Inflammatory macrophage treated with lipopolysaccharide for 4 hours (primary cell): ENCODE measurements at regions not wholly inside any gene's neighbourhood (a gene's known extent, or its start where the extent isn't known, plus 50 kb on each side); places are given as distances from the start of the nearest gene placed in this dataset.
A peak's percentile ranks its signal among the peaks of the same experiment; 100 is the strongest.
"Not testable (repeated sequence)": the region's sequence is repeated elsewhere in the genome, so short reads cannot be mapped to it uniquely, and the experiment has no call there.

Experiments used
- DNase-seq: peaks from one replicate; pipeline ENCODE4 v3.0.0-alpha.2; 2020

DNA sequence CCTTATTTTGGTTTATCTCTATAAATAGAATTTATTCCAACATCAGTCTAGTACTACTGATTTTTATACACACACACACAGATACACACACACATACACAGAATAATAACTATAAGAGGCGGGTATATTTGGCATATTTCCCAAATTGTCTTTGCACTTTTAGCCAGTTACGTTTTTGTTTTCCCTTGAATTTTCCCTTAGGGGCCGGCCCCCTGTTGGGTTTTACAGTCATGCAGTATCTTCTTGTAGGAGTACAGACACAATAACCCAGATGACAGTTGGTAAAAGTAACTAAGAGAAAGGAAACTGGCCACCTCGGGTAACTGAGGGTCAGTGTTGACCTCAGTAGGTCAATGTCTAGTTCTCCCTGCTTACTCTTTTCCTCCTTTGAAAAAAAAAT, 50.9 kb downstream of the DISP1 start:
- no peak for DNase-seq

DNA sequence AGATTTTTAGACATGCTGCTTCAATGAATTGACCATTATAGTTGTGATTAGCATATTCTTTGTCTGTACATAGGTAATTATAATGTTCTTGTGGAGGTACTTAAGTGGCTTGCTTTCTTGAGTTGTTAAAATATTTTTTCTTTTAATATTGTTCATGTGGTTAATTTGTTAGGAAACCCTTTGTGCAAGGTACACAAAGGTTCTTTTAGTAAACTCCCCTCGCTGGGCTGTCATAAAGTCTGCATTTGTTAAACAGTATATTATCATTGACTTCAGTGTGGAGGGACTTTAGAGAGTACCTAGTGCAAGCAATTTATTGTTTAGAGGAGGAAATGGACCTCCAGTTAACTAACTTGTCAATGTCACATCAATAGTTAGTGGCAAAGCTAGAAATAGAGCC, 52.5 kb downstream of the DISP1 start:
- DNase-seq, result no peak

GRCh38 chr1:222876182-222876581, 61.3 kb downstream of the DISP1 start:
- no peak for DNase-seq

- no peak for DNase-seq
Measured at GRCh38 chr1:222877854-222878253, 63.0 kb downstream of the DISP1 start.

DNA sequence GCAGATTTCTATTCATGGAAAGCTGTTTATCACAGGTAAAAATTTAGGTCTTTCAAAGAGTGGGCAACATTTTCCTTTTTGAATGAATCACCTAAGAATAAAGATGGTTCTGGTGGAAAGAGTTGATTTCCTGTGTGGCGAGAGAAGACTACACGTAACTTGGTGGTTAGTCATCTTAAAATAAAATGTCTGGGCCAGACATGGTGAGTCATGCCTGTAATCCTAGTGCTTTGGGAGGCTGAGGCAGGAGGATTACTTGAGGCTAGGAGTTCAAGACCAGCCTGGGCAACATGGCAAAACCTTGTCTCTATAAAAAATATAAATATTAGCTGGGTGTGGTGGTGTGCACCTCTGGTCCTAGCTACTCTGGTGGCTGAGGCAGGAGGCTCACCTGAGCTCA, 65.7 kb downstream of the DISP1 start:
- no peak for DNase-seq

DNA sequence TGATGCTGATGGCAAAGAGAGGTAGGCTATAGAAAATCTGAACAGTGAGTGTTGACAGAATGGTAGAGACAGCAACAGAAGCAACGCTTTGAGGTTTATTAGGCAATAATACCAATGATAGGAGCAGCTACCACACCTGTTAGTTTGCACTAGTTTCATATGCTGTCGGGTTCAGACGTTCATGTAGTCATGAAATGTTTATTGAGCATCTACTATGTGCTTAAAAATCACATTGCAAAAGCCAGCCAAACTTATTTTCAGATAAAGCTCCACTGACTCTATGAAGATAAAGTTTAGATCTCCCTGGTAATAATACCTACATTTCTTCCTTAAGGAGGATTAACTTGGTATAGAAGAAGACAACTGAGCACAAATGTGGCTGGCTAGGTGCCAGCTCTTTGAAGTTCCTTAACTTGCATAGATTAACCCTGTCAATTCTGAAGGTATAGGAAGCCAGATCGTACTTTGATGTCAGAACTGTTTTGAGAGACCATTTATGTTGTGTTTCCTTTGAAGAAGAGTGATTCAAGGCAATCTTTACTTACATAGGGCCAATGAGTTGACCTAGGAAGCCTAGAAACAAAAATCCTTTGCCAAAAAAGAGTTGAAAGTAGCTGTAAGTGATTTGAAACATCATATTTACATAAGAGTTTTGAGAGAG, 71.5 kb downstream of the DISP1 start:
- no peak for DNase-seq

DNA sequence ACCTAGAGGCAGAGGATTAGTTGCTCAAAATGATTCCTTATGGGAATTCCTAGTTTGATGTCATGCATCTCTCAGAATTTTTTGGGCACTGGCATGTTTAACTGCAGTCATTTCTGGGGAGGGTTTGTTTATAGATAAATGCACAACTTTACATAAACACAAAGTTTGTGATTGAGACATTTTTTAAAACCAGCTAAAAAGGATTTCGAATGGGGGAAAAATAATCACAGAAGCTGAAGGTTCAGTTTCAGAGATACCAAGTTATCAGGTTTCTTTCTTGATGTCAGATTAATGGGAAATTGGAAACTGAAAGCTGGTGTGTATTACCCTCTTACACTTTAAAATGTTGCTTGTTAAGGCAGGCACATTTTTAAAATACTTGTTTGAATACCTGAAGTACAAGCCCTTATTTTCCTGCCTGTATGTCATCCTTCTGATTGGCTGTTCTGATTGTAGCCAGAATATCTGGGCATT, 72.1 kb downstream of the DISP1 start:
- DNase-seq, result no peak

DNA sequence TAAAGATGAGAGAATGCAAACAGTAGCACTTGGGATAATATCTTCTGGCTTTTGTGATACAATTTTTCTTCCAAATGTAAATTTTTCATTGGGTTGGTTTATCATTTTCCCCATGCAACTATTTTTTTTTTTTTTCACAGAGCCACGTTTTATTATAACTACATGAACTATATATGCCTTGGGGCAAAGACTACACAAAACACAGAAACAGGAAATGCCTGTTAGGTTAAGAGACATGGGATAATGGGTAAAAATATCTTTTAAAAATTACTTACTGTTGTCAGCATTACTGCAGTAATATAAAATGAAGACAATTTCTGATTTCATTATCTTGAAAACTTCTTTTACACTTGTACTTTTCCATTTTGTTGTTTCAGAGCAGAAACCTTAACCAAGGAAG, 74.6 kb downstream of the DISP1 start:
- no peak for DNase-seq

DNA sequence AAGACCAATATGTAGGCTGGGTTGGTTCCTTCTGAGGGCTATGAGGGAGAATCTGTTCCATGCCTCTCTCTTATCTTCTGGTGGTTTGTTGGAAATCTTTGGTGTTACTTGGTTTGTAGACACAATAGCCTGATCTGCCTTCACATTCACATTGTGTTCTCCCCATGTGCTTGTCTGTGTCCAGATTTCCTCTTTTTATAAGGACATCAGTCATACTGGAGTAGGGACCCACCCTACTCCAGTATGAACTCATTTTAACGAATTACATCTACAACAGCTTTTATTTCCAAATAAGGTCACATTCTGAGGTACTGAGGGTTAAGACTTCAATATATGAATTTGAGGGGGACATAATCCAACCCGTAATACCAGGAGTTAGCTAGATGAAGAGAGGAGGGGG, 75.9 kb downstream of the DISP1 start:
- peak; percentile 10 for DNase-seq

DNA sequence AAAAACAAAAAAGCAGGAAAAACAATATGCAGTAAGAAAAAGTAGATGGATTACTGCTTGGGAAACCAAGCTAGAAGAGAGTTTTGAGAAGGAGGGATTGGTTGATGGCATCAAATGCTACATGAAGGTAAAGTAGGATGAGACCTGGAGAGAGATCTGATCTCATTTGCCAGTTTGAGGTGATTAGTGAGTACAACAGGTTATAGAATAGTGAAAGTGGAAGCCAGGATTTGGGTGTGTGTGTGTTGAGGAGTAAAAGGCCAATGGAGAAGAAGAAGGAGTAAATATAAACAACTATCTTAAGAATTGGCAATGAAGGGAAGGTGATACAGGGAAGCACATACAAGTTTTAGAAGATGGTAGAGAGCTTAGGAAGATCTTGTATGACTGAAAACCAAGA, 76.7 kb downstream of the DISP1 start:
- no peak for DNase-seq

DNA sequence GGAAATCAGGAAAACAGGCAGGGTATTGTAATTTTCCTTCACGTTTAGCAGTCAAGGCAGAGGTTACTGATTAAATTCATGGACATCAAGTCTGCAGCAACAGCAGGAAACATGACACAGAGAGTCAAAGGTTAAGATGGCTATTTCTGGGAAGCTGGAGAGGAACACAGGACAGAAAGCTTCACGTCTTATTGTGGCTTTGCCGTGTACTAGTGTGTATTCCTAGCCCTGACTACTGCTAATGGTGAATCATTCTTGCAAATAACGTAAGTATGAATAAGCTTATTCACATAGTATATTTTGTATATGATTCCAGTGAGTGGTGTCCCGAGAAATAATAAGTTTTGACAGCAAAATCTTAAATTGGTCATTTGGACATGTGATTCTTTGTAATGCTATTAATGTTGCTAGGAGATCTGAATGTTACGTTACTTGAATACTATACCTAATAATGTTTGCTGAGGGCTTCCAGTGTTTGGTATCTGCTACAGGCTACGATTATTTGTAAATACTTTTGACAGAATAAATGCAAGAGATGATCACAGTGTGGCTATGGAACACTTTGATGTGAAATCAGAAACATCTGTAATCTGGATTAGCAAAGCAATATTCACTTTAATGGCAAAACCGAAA, 77.4 kb downstream of the DISP1 start:
- no peak for DNase-seq

GRCh38 chr1:222893255-222893654, 78.4 kb downstream of the DISP1 start:
- no peak for DNase-seq

GRCh38 chr1:222894331-222894730, 79.5 kb downstream of the DISP1 start:
- no peak for DNase-seq

- no peak for DNase-seq
Measured at GRCh38 chr1:222896630-222897526, 82.0 kb downstream of the DISP1 start.

DNA sequence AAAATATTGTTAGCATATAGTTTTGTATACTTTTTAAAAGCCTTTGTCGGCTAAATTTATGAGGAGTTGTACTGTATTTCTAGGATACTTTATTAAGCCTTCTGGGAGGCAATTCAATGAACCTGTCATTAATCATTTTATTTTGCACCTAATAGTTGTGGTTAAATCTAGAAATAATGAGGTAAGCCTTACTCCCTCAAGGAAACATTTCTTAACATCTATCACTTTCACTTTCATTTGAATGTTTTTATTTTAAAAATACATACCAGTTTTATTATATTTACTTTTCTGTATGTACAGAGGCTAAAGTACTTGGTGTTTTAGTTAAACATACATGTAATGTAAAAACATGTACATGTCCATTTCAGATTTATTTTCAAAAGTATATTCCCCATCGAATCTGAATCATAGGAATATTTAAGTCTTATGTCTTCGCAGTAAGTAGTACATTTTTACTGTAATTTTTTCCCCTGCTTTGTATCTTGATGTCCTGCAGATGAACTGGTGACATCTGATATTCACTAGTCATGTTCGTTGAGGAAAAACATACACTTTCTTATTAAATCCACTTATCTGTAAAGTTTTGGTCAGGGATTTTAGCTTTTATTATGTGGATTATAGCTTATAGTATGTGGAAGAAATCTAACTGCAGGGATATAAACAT, 82.8 kb downstream of the DISP1 start:
- DNase-seq, result no peak

- DNase-seq, result no peak
Measured at GRCh38 chr1:222898191-222898527, 83.3 kb downstream of the DISP1 start.

DNA sequence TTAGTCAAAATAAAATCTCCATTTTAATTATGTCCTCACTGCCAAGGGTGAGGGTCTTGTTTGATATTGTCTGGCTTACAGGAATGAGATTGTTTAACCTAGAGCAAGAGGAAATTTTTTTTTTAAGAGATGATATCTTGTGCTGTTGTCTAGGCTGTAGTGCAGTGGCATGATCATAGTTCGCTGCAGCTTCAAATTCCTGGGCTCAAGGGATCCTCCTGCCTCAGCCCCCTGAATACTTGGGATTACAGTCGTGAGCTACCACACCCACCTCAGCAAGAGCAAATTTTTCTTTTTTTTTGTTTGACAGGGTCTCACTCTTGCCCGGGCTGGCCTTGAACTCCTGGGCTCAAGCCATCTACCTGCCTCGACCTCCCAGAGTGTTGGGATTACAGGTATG, 84.6 kb downstream of the DISP1 start:
- no peak for DNase-seq

- DNase-seq, result no peak
Measured at GRCh38 chr1:222904451-222904850, 89.6 kb downstream of the DISP1 start.

- no peak for DNase-seq
Measured at GRCh38 chr1:222905151-222905550, 90.3 kb downstream of the DISP1 start.

DNA sequence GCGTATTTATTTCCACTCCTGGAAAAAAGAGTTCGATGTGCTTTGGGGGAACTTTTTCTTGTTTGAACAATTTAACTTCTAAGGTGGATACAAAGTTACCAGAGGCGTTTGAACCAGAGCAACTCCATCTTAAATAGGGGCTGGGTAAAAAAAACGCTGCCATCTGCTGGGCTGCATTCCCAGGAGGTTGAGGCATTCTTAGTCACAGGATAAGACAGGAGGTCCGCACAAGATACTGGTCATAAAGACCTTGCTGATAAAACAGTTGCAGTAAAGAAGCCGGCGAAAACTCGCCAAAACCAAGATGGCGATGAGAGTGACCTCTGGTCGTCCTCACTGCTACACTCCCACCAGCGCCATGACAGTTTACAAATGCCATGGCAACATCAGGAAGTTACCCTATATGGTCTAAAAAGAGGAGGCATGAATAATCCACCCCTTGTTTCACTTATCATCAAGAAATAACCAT, 91.5 kb downstream of the DISP1 start:
- DNase-seq, result not testable (repeated sequence)

- DNase-seq, result no peak
Measured at GRCh38 chr1:222909586-222909985, 94.7 kb downstream of the DISP1 start.

DNA sequence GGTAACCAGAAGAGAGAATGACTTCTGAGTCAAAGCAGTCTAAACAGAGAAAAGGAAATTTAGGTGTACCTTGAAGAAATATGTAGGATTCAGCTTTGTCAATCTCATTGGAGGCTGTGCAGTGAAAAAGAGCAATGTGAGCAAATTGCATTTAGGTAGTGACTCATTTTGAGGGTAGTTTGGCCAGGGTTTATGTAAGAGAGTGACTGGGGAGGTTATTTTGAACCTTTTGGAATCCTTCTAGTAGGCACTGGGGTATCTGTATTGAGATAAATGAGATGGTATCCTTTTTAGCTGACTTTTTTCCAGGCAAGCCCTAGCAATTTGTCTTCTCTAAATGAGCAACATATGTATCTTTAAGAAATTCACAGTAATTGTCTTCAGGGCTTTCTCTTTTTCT, 95.9 kb downstream of the DISP1 start:
- DNase-seq, result no peak

DNA sequence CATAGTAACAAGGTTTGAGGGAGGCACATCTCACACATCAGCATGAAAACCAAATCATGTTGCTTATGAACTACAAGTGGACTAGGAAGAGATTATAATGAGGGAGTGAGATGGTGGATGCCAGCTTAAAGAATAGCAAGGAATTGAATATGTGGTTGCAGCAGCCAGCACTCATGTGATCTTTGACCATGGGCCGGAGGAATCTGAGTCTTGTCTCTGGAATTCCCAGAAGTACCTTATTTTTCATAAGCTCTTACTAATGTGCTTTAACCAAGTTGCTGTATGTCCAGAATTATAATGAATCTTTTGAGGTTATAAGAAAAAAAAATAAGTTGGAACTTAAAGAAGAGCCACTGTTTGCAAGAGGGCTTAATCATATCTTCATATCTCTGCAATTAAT, 97.0 kb downstream of the DISP1 start:
- no peak for DNase-seq
